GM12891 (cell line): ENCODE measurements at regions not wholly inside any gene's neighbourhood (a gene's known extent, or its start where the extent isn't known, plus 50 kb on each side); places are given as distances from the start of the nearest gene placed in this dataset.

Experiments
- DNase-seq: peaks from one replicate; pipeline ENCODE4 v3.0.0; 2011; ENCODE audit warnings: low spot score; ENCODE audit not compliant: insufficient read length
- FAIRE-seq: peaks from 2 replicates; lab custom pipeline; 2011; peaks lifted over from hg19 to GRCh38; lab: Jason Lieb, UNC
- PAX5 ChIP-seq: IDR thresholded peaks from 2 replicates; pipeline ENCODE4 v1.6.1; 2011; ENCODE audit warnings: low read length, moderate library complexity, mild to moderate bottlenecking; ENCODE audit not compliant: insufficient read depth, severe bottlenecking
- POLR2A ChIP-seq: IDR thresholded peaks from 2 replicates; pipeline ENCODE4 v1.6.1; 2011; ENCODE audit warnings: low read depth, low read length, control low read depth
- POLR2AphosphoS5 ChIP-seq: IDR thresholded peaks from 2 replicates; pipeline ENCODE4 v1.6.1; 2011; ENCODE audit warnings: low read depth, low read length, control low read depth
- POU2F2 ChIP-seq: IDR thresholded peaks from 2 replicates; pipeline ENCODE4 v1.6.1; 2011; ENCODE audit warnings: low read depth, mild to moderate bottlenecking, control low read depth, low read length, moderate library complexity
- SPI1 ChIP-seq: IDR thresholded peaks from 2 replicates; pipeline ENCODE4 v1.6.1; 2011; ENCODE audit warnings: low read depth, low read length, control low read depth
- TAF1 ChIP-seq: IDR thresholded peaks from 2 replicates; pipeline ENCODE4 v1.6.1; 2011; ENCODE audit warnings: low read depth, low read length, control low read depth

GRCh38 chr7:41501466-41501865, 201.4 kb downstream of the INHBA start:
- FAIRE-seq = no peak

DNA sequence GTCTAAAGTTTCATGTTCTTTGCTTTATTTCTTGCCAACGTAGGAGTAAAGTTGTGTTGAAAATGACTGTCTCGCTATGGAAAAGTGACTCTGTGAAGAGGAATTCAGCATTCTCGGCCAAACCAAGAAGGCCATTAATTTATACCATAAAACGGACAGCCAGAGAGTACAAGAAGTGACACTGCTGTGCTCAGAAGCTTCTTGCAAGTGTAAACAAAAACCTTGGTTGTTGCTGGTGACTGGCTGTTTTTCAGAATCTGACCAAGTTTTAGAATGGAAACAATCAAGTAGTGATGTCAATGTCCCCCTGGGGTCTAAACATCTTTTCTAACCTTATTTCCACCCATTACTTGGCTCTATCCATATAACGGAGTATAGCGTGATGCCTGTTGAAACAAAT, 201.9 kb downstream of the INHBA start:
- DNase-seq (no peak), FAIRE-seq (no peak)
- TF ChIP-seq POLR2A (no peak), PAX5 (no peak), POU2F2 (no peak), TAF1 (no peak), POLR2AphosphoS5 (no peak), SPI1 (no peak)

More at GRCh38 chr7:41501466-41501865, 201.4 kb downstream of the INHBA start:
- no peak for DNase-seq
- TF ChIP-seq PAX5 (no peak), POLR2AphosphoS5 (no peak), POLR2A (no peak), SPI1 (no peak), POU2F2 (no peak), TAF1 (no peak)

- no peak for DNase-seq
- no peak for FAIRE-seq
- no peak for TF ChIP-seq POLR2AphosphoS5
- TF ChIP-seq TAF1 = no peak
- TF ChIP-seq POLR2A = no peak
- no peak for TF ChIP-seq POU2F2
- no peak for TF ChIP-seq PAX5
- TF ChIP-seq SPI1 = no peak
Observed at GRCh38 chr7:41492603-41493002, 210.3 kb downstream of the INHBA start.

DNA sequence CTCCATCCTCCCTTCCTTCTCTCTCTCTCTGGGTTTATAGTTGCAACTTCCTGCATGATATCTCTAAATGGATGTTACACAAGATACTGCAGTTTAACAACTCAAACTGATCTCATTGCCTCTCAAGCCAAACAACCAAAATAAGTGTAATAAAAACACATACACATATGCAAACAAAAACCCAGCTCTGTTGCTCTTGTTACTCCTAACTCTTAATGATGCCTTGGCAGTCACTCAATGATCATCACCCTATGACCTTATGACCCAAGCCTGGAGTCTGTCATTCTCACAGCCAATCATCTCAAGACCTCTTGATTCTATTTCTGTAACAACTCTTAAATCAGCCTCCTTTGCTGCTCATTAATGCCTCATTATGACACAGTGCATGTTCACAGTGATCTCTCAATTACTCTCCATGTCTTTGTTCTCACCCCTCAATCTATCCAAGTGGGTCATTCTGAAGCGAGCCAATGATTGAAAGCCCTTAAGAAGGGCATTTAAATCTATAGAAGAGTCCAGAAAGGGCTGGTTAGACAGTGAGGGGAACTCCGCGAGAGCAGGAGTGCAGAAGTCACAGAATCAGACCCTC, 210.9 kb downstream of the INHBA start:
- DNase-seq = no peak
- no peak for TF ChIP-seq POU2F2
- no peak for TF ChIP-seq POLR2AphosphoS5
- no peak for TF ChIP-seq PAX5
- no peak for TF ChIP-seq TAF1
- no peak for TF ChIP-seq POLR2A
- no peak for TF ChIP-seq SPI1

DNA sequence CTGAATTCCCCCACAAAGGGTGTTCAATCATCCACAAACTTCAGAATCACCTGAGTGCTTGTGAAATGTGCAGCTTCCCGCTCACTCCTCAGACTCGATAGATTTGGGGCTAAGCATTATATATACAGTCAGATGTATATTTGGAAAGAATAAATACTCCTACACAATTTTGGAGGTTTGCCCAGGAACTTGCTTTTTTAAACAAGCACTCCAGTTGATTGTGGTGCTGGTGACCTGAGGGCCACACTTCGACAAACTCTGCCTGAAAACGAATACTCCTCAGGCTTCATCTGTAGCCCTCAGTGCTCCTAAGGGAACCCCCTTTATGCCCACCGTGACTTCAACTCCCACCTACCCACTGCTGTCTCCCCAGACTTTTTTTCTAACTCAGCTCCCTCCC, 211.6 kb downstream of the INHBA start:
- no peak for TF ChIP-seq POLR2AphosphoS5
- no peak for TF ChIP-seq TAF1
- no peak for TF ChIP-seq POLR2A
- no peak for TF ChIP-seq SPI1
- TF ChIP-seq PAX5 = no peak
- no peak for TF ChIP-seq POU2F2
- FAIRE-seq (no peak), DNase-seq (no peak)

More for the DNA sequence above, 210.9 kb downstream of the INHBA start:
- no peak for FAIRE-seq

GRCh38 chr7:41489885-41490284, 213.0 kb downstream of the INHBA start:
- DNase-seq (no peak), FAIRE-seq (no peak)
- TF ChIP-seq TAF1 (no peak), SPI1 (no peak), PAX5 (no peak), POLR2AphosphoS5 (no peak)

DNA sequence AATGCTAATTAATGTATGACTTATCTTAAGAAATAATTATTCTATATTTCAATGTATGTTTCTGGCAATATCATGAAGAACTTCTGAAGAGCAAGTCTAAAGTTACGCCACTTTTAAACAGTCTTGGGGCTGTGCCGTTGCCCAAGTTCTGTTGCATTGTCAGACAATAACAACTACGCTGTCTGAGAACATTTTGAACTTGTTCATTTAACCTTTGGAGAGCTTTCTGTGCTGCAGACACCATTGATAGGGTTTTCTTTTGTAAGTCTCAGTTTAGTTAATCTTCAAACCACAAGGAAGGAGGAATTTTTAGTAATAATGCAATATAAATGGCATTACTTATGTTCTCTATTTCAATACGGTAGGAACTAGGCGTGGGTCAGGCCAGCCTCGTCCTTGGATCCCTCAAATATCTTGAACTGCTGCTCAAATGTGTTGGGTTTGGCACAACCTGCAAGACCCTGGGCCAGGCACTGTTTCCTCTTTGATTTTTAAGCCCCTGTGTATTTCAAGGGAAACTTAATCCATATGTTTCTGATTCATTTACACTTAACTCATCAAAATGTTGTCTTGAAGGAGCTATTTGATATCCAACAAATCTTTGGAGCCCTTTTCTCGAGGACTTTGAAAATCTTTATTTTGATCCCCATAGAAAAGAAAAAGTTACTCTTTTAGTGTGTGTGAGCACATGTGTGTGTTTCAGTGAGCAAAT, 215.5 kb downstream of the INHBA start:
- no peak for DNase-seq
- TF ChIP-seq POLR2AphosphoS5 (no peak), POU2F2 (no peak), TAF1 (no peak)
- no peak for FAIRE-seq

DNA sequence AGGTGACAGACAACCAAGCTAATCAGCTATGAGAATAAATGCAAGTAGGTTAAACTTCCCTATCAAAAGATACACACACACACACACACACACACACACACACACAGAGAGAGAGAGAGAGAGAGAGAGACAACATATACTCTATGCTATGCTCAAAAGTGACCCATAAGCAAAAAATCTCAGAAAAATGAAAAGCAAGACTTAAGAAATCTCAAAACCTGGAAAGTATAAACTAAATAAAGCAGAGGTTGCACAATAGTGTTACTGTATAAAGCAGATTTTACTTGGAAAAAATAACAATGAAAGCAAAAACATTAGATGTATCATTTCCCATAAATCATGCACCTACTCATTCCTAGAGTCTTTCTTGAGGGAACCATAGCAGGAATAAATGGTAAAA, 221.5 kb downstream of the INHBA start:
- FAIRE-seq = no peak
- DNase-seq = no peak
- TF ChIP-seq PAX5 = no peak
- no peak for TF ChIP-seq POU2F2
- TF ChIP-seq POLR2AphosphoS5 = no peak
- no peak for TF ChIP-seq SPI1
- no peak for TF ChIP-seq TAF1
- TF ChIP-seq POLR2A = no peak

DNA sequence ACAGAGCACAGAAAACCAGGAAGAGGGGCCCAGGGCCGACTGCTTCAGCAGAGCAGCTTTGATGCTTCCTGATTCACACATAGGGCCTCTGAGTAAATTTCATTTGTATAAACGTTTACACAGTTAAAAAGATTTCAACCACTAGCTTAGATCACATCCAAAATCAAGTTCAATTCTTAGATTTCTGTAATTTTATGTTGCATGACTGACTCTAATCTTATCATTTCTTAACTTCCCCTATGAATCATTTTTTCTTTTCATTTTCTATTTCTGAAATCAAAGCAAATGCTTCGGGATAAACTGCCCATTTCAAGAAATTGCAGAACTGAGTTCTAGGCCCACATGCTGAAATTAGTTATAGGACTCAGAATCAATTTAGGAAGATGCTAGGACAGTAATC, 224.7 kb downstream of the INHBA start:
- TF ChIP-seq SPI1 (peak; percentile 56), POU2F2 (no peak)
- FAIRE-seq (no peak), DNase-seq (no peak)

- DNase-seq (no peak), FAIRE-seq (no peak)
- TF ChIP-seq POLR2A = no peak
- TF ChIP-seq TAF1 = no peak
- no peak for TF ChIP-seq SPI1
Observed at GRCh38 chr7:41476460-41476803, 226.5 kb downstream of the INHBA start.

DNA sequence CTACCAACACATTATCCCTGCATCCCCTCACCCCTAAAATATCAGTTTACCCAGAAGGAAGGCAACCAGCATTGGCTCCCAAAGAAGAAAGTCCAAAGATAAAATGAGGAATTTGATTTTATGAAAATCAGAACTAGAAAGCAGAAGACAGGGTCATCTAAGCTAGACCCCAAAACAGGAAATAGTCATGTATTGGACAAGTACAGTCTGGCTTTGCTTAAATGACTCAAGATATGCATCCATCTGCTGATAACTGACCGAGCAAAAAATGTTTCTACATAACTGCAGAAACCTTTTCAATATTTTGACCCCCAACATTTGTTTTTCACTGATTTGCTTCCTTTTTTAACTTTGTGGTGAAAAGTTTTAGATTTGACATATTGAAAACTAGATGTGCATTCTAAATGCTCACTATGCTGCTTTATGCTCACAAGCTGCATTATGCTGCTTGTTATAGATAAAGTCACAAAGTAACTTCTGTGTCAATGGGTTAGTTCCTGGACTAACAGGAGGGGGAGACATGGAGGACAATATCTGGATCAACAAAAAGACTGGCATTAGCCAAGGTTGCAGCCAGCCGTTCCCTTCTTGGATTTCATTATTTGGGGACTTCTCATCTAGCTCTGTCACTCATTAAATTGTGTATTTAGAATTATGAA, 227.0 kb downstream of the INHBA start:
- TF ChIP-seq POU2F2 (no peak), TAF1 (no peak), PAX5 (no peak), POLR2AphosphoS5 (no peak), POLR2A (no peak), SPI1 (no peak)
- DNase-seq = no peak
- peak; percentile 9 for FAIRE-seq
